ENCODE measurements at regions not wholly inside any gene's neighbourhood (a gene's known extent, or its start where the extent isn't known, plus 50 kb on each side); places are given as distances from the start of the nearest gene placed in this dataset.
"Not testable (repeated sequence)": the region's sequence is repeated elsewhere in the genome, so short reads cannot be mapped to it uniquely, and the experiment has no call there.

- no peaks in the 10 kb centered on the region for H3K9me3 ChIP-seq (ENCODE audit: control insufficient read depth, low read depth, low read length)
- no peaks in the 10 kb centered on the region for H3K4me1 ChIP-seq (ENCODE audit: control insufficient read depth, insufficient read depth, low read length)
- DNase-seq, result no peak
- WGBS (ENCODE audit: insufficient coverage, low lambda C conversion rate), result no CpG with 5 or more reads among the region's 1 CpG
- no peak overlapping the region for H3K4me3 ChIP-seq (ENCODE audit: low read length)
- no peak overlapping the region for H3K27ac ChIP-seq (ENCODE audit: low read length)
- no peaks in the 10 kb centered on the region for H3K36me3 ChIP-seq (ENCODE audit: control insufficient read depth, insufficient read depth, low read length)
- no peaks in the 10 kb centered on the region for H3K27me3 ChIP-seq (ENCODE audit: control insufficient read depth, insufficient read depth, low read length)
Observed at GRCh38 chr4:91653067-91653466, 650.7 kb upstream of the GRID2 start.

- H3K36me3 ChIP-seq (ENCODE audit: control insufficient read depth, insufficient read depth, low read length), result no peaks in the 10 kb centered on the region
- no peak overlapping the region for H3K4me3 ChIP-seq (ENCODE audit: low read length)
- no peaks in the 10 kb centered on the region for H3K27me3 ChIP-seq (ENCODE audit: control insufficient read depth, insufficient read depth, low read length)
- no peak overlapping the region for H3K27ac ChIP-seq (ENCODE audit: low read length)
- no peaks in the 10 kb centered on the region for H3K4me1 ChIP-seq (ENCODE audit: control insufficient read depth, insufficient read depth, low read length)
- no peak for DNase-seq
- H3K9me3 ChIP-seq (ENCODE audit: control insufficient read depth, low read depth, low read length), result no peaks in the 10 kb centered on the region
Observed at GRCh38 chr4:91681091-91681490, 622.7 kb upstream of the GRID2 start.

DNA sequence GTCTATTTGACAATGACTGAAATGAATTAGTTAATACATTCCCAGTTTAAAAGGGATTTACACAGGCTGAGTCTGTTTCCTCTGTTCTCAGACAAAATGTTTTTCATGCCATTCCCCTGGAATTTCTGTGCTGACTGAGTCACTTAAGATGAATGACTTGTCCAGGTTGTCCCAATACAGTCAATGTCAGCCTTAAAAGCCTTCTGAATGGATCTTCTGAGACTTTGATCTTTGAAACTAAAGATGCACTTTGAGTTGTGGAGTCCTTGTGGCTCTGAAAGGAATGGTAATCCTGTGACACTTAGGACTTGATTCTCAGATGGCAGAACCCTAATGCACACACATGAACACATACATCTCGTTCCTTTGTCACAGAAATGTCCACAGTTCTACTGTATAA is 622.2 kb upstream of the GRID2 start:
- WGBS (ENCODE audit: insufficient coverage, low lambda C conversion rate), result no CpG with 5 or more reads among the region's 1 CpG

GRCh38 chr4:91684955-91685354 is 618.8 kb upstream of the GRID2 start:
- no peak overlapping the region for H3K4me3 ChIP-seq (ENCODE audit: low read length)
- no peaks in the 10 kb centered on the region for H3K4me1 ChIP-seq (ENCODE audit: control insufficient read depth, insufficient read depth, low read length)
- H3K9me3 ChIP-seq (ENCODE audit: control insufficient read depth, low read depth, low read length), result no peaks in the 10 kb centered on the region
- no peak for DNase-seq
- WGBS (ENCODE audit: insufficient coverage, low lambda C conversion rate), result no CpG with 5 or more reads among the region's 1 CpG
- H3K27ac ChIP-seq (ENCODE audit: low read length), result no peak overlapping the region
- H3K36me3 ChIP-seq (ENCODE audit: control insufficient read depth, insufficient read depth, low read length), result no peaks in the 10 kb centered on the region
- no peaks in the 10 kb centered on the region for H3K27me3 ChIP-seq (ENCODE audit: control insufficient read depth, insufficient read depth, low read length)

More for the DNA sequence above, 622.2 kb upstream of the GRID2 start:
- Histone ChIP-seq H3K4me1 (ENCODE audit: control insufficient read depth, insufficient read depth, low read length) (no peaks in the 10 kb centered on the region), H3K27me3 (ENCODE audit: control insufficient read depth, insufficient read depth, low read length) (no peaks in the 10 kb centered on the region), H3K9me3 (ENCODE audit: control insufficient read depth, low read depth, low read length) (no peaks in the 10 kb centered on the region), H3K36me3 (ENCODE audit: control insufficient read depth, insufficient read depth, low read length) (no peaks in the 10 kb centered on the region), H3K27ac (ENCODE audit: low read length) (no peak overlapping the region), H3K4me3 (ENCODE audit: low read length) (no peak overlapping the region)
- DNase-seq, result no peak

- no peak for DNase-seq
- no peaks in the 10 kb centered on the region for H3K36me3 ChIP-seq (ENCODE audit: control insufficient read depth, insufficient read depth, low read length)
- H3K27ac ChIP-seq (ENCODE audit: low read length), result no peak overlapping the region
- no peaks in the 10 kb centered on the region for H3K4me1 ChIP-seq (ENCODE audit: control insufficient read depth, insufficient read depth, low read length)
- no peaks in the 10 kb centered on the region for H3K27me3 ChIP-seq (ENCODE audit: control insufficient read depth, insufficient read depth, low read length)
- no peak overlapping the region for H3K4me3 ChIP-seq (ENCODE audit: low read length)
- no peaks in the 10 kb centered on the region for H3K9me3 ChIP-seq (ENCODE audit: control insufficient read depth, low read depth, low read length)
Observed at GRCh38 chr4:91688413-91688812, 615.4 kb upstream of the GRID2 start.

- H3K36me3 ChIP-seq (ENCODE audit: control insufficient read depth, insufficient read depth, low read length); DNase-seq; H3K4me1 ChIP-seq (ENCODE audit: control insufficient read depth, insufficient read depth, low read length); H3K9me3 ChIP-seq (ENCODE audit: control insufficient read depth, low read depth, low read length); H3K4me3 ChIP-seq (ENCODE audit: low read length); H3K27ac ChIP-seq (ENCODE audit: low read length); H3K27me3 ChIP-seq (ENCODE audit: control insufficient read depth, insufficient read depth, low read length): not testable (repeated sequence)
- WGBS (ENCODE audit: insufficient coverage, low lambda C conversion rate), result 100% methylated on average over 1 of the region's 4 CpGs
Observed at GRCh38 chr4:91699691-91700090, 604.1 kb upstream of the GRID2 start.

DNA sequence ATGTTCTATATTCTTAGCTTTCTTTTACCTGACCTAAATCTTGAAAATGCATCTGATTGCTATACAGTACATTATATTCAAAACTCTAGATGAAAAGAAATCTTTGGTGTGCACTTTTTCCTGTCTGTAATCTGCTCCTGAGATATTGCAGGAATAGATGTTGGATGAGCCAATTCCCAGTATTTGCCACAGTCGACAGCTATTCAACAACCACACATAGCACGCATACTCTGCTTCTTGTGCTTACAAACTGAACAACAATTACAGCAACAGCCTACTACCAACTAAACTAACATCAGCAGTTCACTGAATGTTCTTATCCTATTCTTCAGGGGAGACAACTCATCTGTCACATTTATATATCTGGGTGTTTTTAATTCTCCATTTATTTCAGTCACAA is 573.9 kb upstream of the GRID2 start:
- Histone ChIP-seq H3K27ac (ENCODE audit: low read length) (no peak overlapping the region), H3K4me3 (ENCODE audit: low read length) (no peak overlapping the region), H3K36me3 (ENCODE audit: control insufficient read depth, insufficient read depth, low read length) (no peaks in the 10 kb centered on the region), H3K4me1 (ENCODE audit: control insufficient read depth, insufficient read depth, low read length) (no peaks in the 10 kb centered on the region), H3K27me3 (ENCODE audit: control insufficient read depth, insufficient read depth, low read length) (no peaks in the 10 kb centered on the region), H3K9me3 (ENCODE audit: control insufficient read depth, low read depth, low read length) (no peaks in the 10 kb centered on the region)
- no CpG with 5 or more reads among the region's 2 CpGs for WGBS (ENCODE audit: insufficient coverage, low lambda C conversion rate)
- DNase-seq, result no peak

- Histone ChIP-seq H3K4me3 (ENCODE audit: low read length) (no peak overlapping the region), H3K4me1 (ENCODE audit: control insufficient read depth, insufficient read depth, low read length) (no peaks in the 10 kb centered on the region), H3K27ac (ENCODE audit: low read length) (no peak overlapping the region), H3K27me3 (ENCODE audit: control insufficient read depth, insufficient read depth, low read length) (no peaks in the 10 kb centered on the region), H3K9me3 (ENCODE audit: control insufficient read depth, low read depth, low read length) (no peaks in the 10 kb centered on the region), H3K36me3 (ENCODE audit: control insufficient read depth, insufficient read depth, low read length) (no peaks in the 10 kb centered on the region)
- no CpG with 5 or more reads among the region's 1 CpG for WGBS (ENCODE audit: insufficient coverage, low lambda C conversion rate)
- DNase-seq, result no peak
Observed at GRCh38 chr4:91734682-91735081, 569.1 kb upstream of the GRID2 start.

GRCh38 chr4:91738831-91739230 is 564.9 kb upstream of the GRID2 start:
- H3K27ac ChIP-seq (ENCODE audit: low read length); H3K4me1 ChIP-seq (ENCODE audit: control insufficient read depth, insufficient read depth, low read length); H3K9me3 ChIP-seq (ENCODE audit: control insufficient read depth, low read depth, low read length); H3K27me3 ChIP-seq (ENCODE audit: control insufficient read depth, insufficient read depth, low read length); DNase-seq; H3K36me3 ChIP-seq (ENCODE audit: control insufficient read depth, insufficient read depth, low read length); H3K4me3 ChIP-seq (ENCODE audit: low read length): not testable (repeated sequence)

DNA sequence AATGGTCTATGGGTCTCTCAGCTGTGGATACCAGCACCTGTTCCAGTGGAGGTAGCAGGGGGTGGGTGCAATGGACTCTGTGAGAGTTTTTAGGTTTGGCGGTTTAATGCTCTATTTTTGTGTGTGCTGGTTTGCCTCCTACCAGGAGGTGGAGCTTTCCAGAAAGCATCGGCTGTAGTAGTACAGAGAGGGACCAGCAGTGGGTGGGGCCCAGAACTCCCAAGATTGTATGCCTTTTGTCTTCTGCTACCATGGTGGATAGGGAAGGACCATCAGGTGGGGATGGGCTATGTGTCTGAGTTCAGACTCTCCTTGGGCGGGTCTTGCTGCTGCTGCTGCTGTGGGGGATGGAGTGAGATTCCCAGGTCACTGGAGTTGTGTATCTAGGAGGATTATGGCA is 557.2 kb upstream of the GRID2 start:
- H3K9me3 ChIP-seq (ENCODE audit: control insufficient read depth, low read depth, low read length), result no peaks in the 10 kb centered on the region
- no peaks in the 10 kb centered on the region for H3K36me3 ChIP-seq (ENCODE audit: control insufficient read depth, insufficient read depth, low read length)
- WGBS (ENCODE audit: insufficient coverage, low lambda C conversion rate), result no CpG with 5 or more reads among the region's 3 CpGs
- H3K4me1 ChIP-seq (ENCODE audit: control insufficient read depth, insufficient read depth, low read length), result no peaks in the 10 kb centered on the region
- no peak overlapping the region for H3K27ac ChIP-seq (ENCODE audit: low read length)
- no peak overlapping the region for H3K4me3 ChIP-seq (ENCODE audit: low read length)
- no peak for DNase-seq
- H3K27me3 ChIP-seq (ENCODE audit: control insufficient read depth, insufficient read depth, low read length), result no peaks in the 10 kb centered on the region

GRCh38 chr4:91751961-91752360 is 551.8 kb upstream of the GRID2 start:
- H3K27ac ChIP-seq (ENCODE audit: low read length), result no peak overlapping the region
- H3K36me3 ChIP-seq (ENCODE audit: control insufficient read depth, insufficient read depth, low read length), result no peaks in the 10 kb centered on the region
- no peaks in the 10 kb centered on the region for H3K4me1 ChIP-seq (ENCODE audit: control insufficient read depth, insufficient read depth, low read length)
- H3K9me3 ChIP-seq (ENCODE audit: control insufficient read depth, low read depth, low read length), result no peaks in the 10 kb centered on the region
- 83% methylated on average over 1 of the region's 1 CpG for WGBS (ENCODE audit: insufficient coverage, low lambda C conversion rate)
- no peak for DNase-seq
- H3K4me3 ChIP-seq (ENCODE audit: low read length), result no peak overlapping the region
- H3K27me3 ChIP-seq (ENCODE audit: control insufficient read depth, insufficient read depth, low read length), result no peaks in the 10 kb centered on the region
